Stimulated activated CD8-positive, alpha-beta memory T cell treated with anti-CD3 and anti-CD28 coated beads, Interleukin-7, amount 100 ng/mL, for 1 hour (primary cell): ENCODE measurements at regions not wholly inside any gene's neighbourhood (a gene's known extent, or its start where the extent isn't known, plus 50 kb on each side); places are given as distances from the start of the nearest gene placed in this dataset.
"Not testable (repeated sequence)": the region's sequence is repeated elsewhere in the genome, so short reads cannot be mapped to it uniquely, and the experiment has no call there.

ENCODE experiments used
- DNase-seq, 2 donors: peaks; one replicate each; pipeline ENCODE4 v3.0.0-alpha.2; 2020; ENCODE audit warnings: low read depth in 2 of 2

DNA sequence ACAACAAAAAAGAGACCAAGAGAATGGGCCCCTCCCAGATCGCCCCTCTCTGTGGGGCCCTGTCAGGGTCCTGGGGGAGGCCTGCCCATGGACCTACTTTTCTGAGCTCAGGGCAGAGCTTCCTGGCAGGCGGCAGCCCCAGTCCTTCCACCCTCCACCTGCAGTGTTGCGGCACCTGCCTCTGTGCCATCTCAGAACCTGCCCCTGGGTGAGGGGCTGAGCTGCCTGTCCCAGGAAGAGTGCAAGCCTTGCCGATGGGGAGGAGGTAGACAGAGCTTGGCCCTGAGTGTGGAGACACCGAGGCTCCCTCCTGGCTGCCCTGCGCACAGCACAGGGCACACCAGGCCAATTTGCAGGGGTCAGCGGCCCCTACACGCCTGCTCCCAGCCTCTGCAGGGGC, 67.5 kb downstream of the UNCX start:
- DNase-seq, result no peak

DNA sequence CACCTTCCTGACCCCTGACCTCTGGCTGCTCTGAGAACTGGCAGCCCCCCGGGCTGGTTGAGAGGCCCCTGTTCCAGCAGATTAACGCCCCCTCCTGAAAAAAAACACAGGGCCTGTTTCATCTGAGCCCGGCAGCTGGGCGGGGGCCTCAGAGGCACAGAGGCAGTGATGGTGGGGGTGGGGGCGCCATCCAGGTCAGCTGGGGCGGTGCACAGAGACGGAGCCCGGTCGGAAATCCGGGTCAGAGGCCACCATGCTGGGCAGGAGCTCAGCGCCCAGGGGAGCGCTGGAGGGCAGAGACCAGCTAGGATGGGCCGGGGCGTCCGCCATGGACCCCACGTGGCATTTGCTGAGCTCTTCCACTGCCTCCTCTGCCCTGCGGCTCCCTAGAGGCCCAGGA, 68.0 kb downstream of the UNCX start:
- DNase-seq, result no peak

DNA sequence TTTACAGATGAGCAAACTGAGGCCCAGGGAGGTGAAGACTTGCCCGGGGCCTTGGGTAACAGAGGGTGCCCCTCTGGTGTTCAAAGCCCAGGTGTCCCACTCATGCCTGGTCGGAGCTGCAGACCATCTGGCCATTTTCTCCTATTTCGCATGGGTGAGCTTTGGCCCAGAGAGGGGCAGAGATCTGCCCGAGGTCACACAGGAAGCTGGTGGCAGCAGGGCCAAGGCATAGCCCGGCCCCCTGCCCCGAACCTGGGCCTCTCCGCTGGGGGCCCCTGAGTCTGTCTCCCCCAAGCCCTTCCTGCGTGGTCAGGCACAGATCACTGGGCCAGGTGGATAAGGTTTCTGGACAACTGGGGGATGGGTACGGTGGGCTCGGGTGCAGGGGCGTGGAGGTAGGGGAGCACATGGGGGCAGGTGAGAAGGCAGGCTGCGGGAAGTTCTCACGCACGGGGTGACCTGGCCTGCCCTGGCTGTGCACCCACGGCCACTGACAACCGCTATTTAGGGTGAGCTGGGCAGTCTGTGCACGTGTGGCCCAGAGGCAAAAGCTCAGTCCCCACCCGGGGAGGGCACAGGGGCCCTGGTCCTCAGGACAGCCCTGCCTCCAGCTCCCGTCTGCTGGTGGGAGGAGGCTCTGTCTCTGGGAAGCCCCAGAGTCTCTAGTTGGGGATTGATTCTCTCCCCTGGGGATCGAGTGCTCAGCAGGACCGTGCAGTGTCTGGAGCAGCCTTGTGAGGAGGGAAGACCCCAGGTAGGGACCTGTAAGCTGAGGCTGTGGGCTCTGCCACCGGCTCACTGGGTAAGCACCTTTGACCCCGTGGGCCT, 68.6 kb downstream of the UNCX start:
- DNase-seq, result no peak

DNA sequence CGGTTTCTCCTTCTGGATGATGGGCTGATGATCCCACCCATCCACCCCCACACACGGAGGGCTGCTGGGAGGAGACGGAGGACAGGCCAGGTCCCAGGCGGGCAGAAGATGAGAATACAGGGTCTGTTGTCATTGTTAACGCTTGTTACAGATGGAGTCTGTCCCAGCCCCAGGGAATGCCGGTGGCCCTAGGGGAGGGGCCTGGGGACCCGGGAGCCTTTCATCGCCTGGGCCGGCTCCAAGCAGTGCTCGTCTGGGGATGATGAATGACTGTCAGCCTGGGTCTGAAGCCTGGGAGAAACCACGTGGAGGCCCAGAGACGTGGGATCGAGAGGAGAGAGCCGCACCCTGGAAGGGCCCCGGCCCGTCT, 69.2 kb downstream of the UNCX start:
- DNase-seq, result no peak

DNA sequence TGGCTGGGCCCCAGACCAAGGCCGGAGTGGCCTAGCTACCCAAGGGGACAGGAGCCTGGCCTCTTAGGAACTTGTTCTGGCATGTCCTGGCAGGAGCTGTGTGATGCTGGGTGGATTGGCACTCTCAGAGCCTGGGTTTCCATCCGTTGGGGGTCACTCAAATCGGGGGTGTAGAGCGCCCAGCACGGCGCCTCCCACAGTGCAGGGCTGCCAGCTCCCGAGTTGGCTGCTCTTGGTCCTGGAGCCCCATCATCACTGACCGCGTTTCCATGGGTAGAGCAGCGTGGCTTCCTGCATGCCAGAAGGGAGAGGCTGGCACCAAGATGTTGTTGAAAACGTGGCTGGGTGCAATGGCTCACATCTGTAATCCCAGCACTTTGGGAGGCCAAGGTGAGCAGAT, 70.3 kb downstream of the UNCX start:
- DNase-seq, result no peak

GRCh38 chr7:1304011-1304410, 71.3 kb downstream of the UNCX start:
- not testable (repeated sequence) for DNase-seq

GRCh38 chr7:1305873-1306272, 73.2 kb downstream of the UNCX start:
- no peak for DNase-seq

DNA sequence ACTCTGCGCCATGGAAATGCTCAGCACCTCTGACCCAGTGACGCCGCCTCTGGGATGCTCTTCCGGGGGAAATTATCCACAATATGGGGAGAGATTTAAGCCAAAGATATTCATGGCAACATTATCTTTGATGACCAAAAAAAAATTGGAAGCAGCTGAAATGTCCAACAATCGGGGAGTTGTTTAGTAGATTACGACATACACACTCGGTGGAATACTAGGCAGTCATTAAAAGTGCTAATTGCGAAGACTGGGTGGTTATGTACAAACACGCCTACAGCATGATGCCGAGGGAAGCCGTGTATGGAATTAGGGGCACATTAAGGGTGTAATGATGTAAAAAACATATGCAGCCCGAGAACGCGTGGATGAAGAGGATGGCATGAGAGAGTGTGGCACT, 75.2 kb downstream of the UNCX start:
- DNase-seq, result no peak

GRCh38 chr7:1309290-1309689, 76.6 kb downstream of the UNCX start:
- DNase-seq, result no peak

DNA sequence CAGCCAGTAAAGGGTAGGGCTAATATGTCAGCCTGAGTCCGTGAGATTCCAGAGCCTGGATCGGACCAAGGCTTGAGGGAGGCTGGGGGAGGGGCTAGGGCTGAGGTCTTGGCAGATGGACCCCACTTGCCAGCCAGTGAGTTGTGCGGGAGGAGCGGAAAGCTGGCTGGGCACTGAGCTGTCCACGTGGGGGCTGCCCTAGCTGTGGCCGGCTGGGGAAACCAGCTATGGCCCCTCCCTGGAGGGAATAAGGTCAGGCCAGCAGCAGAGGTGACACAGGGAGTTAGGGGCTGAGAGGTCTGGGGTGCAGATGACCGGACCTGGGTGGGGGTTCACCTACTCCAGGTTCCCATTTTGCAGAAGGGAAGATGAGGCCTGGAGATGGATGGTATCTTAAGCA, 77.3 kb downstream of the UNCX start:
- no peak for DNase-seq

DNA sequence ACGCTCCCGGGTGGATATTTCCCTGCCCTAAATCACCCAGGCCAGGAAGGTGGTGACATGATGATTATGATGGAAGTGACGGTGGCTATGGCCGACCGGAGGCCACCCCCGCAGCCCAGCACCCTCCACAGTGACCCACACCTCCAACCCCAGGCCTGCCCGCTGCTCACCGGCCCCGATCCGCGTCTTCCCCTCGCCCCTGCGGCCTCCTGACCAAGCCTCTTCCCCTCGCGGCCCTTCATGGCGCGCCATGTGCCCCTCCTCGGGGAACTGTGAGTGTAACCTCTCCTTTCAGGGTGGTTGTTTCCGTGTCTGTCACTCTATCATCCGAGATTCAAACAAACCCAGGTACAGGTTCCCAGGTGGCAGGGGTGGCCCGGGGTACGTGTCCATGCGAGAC, 78.3 kb downstream of the UNCX start:
- no peak for DNase-seq

GRCh38 chr7:1311406-1312135, 78.9 kb downstream of the UNCX start:
- no peak for DNase-seq

- DNase-seq, result no peak
Observed at GRCh38 chr7:1312136-1313070, 79.7 kb downstream of the UNCX start.

GRCh38 chr7:1313613-1314012, 80.9 kb downstream of the UNCX start:
- no peak for DNase-seq

GRCh38 chr7:1314021-1314907, 81.6 kb downstream of the UNCX start:
- DNase-seq, result no peak

DNA sequence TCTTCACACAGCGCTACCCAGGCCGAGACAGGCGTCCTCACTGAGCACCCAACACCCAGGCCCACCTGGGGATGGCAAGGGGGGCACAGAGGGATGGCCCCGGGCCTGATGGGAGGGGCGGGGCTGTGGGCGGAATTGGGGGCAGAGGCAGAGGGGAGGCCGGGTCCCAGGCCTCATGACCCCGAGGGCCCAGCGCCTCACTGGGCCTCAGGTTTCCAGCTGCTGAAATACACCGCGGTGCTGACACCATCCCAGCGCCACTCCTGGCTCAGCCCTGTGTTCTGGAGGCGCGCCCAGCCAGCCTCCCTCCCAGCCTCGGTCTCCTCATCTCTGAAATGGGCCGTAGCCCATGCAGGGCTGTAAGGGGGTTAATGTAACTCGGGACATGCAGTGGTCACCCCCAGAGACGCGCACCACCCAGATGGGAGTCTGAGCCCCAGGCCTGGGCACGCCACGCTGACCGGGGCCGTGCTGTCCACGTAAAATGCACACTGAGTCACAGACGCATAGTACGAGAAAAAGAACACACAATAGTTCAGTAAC, 82.3 kb downstream of the UNCX start:
- no peak for DNase-seq

DNA sequence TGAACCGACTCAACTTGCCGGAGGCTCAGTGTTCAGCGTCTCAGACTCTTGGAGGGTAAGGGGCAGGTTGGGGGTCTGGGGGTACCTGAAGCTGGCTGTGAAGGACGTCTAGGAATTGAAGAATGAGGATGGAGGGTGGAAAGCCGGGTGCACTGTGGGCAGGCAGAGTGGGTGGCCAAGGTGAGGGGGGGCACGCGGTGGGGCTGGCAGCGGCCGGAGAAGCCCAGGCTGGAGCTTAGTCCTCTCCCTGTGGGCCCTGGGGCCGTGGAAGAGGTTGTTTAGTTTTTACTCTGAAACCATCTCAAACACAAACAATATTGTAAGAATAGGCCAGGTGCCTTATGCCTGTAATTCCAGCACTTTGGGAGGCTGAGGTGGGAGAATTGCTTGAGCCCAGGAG, 83.4 kb downstream of the UNCX start:
- no peak for DNase-seq

DNA sequence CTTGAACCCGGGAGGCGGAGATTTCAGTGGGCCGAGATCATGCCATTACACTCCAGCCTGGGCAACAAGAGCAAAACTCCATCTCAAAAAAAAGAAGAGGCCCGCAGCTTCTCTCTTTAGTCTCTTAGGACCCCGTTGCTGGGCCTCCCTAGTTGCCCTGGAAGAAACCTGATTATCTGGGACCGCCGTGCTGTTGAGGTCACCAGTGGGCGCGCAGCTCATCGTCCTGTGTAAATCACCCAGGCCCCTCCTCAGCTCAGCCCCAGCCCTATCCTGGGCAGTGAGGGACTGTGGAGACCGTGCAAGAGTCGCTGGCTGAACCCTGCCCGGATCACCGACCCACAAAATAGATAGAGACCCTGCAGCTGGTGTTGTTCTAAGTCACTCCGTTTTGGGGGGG, 85.0 kb downstream of the UNCX start:
- no peak for DNase-seq

DNA sequence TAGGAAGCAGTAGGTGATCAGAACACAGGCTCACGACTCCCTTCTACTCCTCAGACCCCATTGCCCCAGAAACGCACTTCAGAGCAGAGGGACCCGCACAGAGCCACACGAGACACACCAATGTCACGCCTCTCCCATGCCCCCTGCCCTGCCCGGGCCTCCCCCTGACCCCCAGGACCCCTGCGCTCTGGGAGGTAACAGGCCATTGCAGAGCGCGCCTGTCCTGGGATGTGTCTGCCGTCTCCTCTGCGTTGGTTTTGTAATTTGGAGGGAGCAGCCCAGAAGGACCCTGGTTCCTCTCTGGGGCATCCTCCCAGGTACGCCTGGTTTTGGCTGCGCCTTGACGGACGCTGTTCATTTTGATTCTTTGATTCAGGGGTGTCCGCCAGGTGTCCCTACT, 85.4 kb downstream of the UNCX start:
- DNase-seq, result no peak

DNA sequence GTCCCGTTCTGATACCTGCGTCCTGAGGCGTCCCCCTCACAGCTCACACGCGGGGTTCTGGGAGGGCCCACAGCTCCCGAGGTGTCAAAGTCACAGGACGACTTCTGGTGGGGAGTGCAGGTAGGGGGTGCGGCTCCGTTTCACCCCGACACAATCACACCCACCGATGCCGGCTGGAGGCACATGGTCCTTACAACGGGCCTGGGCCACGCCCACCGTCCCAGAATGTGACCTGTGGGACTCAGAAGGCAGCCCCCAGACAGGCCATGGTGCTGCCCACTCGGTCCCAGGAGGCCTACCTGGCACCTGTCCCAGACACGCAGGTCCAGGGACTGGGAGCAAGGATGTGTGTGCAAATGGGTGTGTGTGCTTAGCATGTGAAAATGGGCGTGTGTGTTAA, 86.0 kb downstream of the UNCX start:
- DNase-seq, result no peak

DNA sequence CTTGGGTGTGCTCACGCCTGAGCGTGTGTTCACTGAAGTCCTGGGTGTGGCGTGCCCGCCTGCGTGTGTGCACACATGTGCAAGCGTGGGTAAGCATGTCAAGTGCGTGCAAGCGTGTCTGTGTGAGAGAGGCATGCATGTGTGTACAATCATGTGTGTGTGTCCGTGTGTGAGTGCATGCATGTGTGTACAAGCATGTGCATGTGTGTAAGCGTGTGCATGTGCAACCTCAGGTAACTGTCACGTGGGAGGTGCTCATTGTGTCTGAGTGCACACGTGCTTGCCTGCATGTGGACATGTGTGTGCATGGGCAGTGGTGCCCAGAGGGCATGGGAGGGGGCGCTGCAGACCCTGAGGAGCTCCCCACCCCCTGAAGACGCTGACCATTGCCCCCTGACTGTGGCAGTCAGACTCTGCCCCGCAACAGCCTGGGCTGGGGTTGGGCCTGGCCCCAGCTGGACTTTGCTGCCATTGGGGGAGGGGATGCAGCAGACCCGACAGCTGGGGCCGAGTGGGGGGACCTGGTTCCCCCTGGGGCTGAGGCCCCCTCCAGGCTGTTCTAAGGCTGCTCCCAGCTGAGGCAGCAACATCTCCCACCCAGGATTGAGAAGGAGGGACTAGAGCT, 88.1 kb downstream of the UNCX start:
- no peak for DNase-seq
